GM12878 (cell line): ENCODE measurements at regions not wholly inside any gene's neighbourhood (a gene's known extent, or its start where the extent isn't known, plus 50 kb on each side); places are given as distances from the start of the nearest gene placed in this dataset.

ENCODE experiments used
- ATAC-seq: fragments of 200-7000 bp; cut with Tn5 transposase; 3 replicates; pipeline ENCODE4 v1.9.1; 2020; ENCODE audit warnings: mild to moderate bottlenecking, moderate library complexity
- BruUV-seq: library from RNA; stranded (reverse); fragments of 400-500 nt; replicated peaks from 2 replicates; lab custom pipeline; 2021; lab: Mats Ljungman, UMichigan
- CTCF ChIA-PET: fragments of 300-600 bp; sonication (Branson Sonifier 250); formaldehyde crosslinking; extraction: SDS; loops from one replicate; lab custom pipeline; 2021; ENCODE audit warnings: inconsistent platforms; lab: Yijun Ruan, JAX
- POLR2A ChIA-PET: fragments of 350-600 bp; formaldehyde crosslinking; extraction: SDS; loops from one replicate; lab custom pipeline; 2021; ENCODE audit warnings: inconsistent platforms; lab: Charles Lee
- RAD21 ChIA-PET: fragments of 300-600 bp; sonication (Branson Sonifier 250); formaldehyde crosslinking; loops from one replicate; lab custom pipeline; 2023; ENCODE audit warnings: antibody characterized with exemption; ENCODE audit not compliant: unreplicated experiment; lab: Charles Lee
- SMC1A ChIA-PET: fragments of 300-600 bp; sonication (Branson Sonifier 250); formaldehyde crosslinking; loops from one replicate; lab custom pipeline; 2023; ENCODE audit not compliant: unreplicated experiment, uncharacterized antibody; lab: Charles Lee
- DNase-seq: peaks from one replicate; pipeline ENCODE4 v3.0.0-alpha.2; 2011; ENCODE audit warnings: low read depth, low spot score
- FAIRE-seq: peaks from 3 replicates; lab custom pipeline; 2011; peaks lifted over from hg19 to GRCh38; lab: Jason Lieb, UNC
- H2AFZ ChIP-seq: 2 replicates; pipeline ENCODE4 v1.6.0; 2011; ENCODE audit warnings: low read depth, low read length, control low read depth; ENCODE audit not compliant: control insufficient read depth
- H3K27ac ChIP-seq: 2 replicates; pipeline ENCODE4 v1.5.1; 2011; ENCODE audit warnings: control low read depth; ENCODE audit not compliant: control insufficient read depth, insufficient read depth
- H3K27me3 ChIP-seq, 2 experiments: replicated peaks in 1 of 2; 2 replicates each; pipeline versions ENCODE4 v1.6.0 to v1.6.1; 2011; ENCODE audit warnings: low read length in 1 of 2; ENCODE audit not compliant: control insufficient read depth in 2 of 2, insufficient read depth in 2 of 2
- H3K36me3 ChIP-seq, 2 experiments: 2 replicates each; pipeline ENCODE4 v1.5.1; 2011; ENCODE audit warnings: low read length in 1 of 2; ENCODE audit not compliant: control insufficient read depth in 2 of 2, insufficient read depth in 2 of 2
- H3K4me1 ChIP-seq: 2 replicates; pipeline ENCODE4 v1.6.1; 2011; ENCODE audit warnings: mild to moderate bottlenecking, low read length, moderate library complexity, mixed read lengths; ENCODE audit not compliant: control insufficient read depth, insufficient read depth
- H3K4me2 ChIP-seq: 2 replicates; pipeline ENCODE4 v1.6.0; 2011; ENCODE audit warnings: control low read depth; ENCODE audit not compliant: control insufficient read depth, insufficient read depth
- H3K4me3 ChIP-seq: fragments of 200-600 bp; sonication (generic); 2 replicates; pipeline ENCODE4 v1.5.1; 2016
- H3K79me2 ChIP-seq: 2 replicates; pipeline ENCODE4 v1.6.0; 2011; ENCODE audit warnings: low read length; ENCODE audit not compliant: control insufficient read depth, insufficient read depth
- H3K9ac ChIP-seq: 2 replicates; pipeline ENCODE4 v1.8.0; 2011; ENCODE audit warnings: low read length, control low read depth, mixed read lengths; ENCODE audit not compliant: control insufficient read depth, insufficient read depth
- H3K9me3 ChIP-seq: replicated peaks from 3 replicates; pipeline ENCODE4 v1.5.1; 2011; ENCODE audit warnings: mild to moderate bottlenecking, low read length; ENCODE audit not compliant: control insufficient read depth, insufficient read depth
- H4K20me1 ChIP-seq: 2 replicates; pipeline ENCODE4 v1.6.0; 2011; ENCODE audit not compliant: control insufficient read depth, insufficient read depth
- BACH1 ChIP-seq: fragments of 450-650 bp; IDR thresholded peaks from 2 replicates; pipeline ENCODE4 v1.6.1; 2017; ENCODE audit warnings: mild to moderate bottlenecking, borderline replicate concordance
- BHLHE40 ChIP-seq, 2 experiments: fragments of 450-650 bp in 1 of 2; IDR thresholded peaks; 2 replicates each; pipeline ENCODE4 v1.6.1; 2011 to 2017; ENCODE audit warnings: low read depth in 2 of 2, borderline replicate concordance in 1 of 2, improper control_type of control experiment in 1 of 2, low read length in 1 of 2, mild to moderate bottlenecking in 1 of 2
- ESRRA ChIP-seq: IDR thresholded peaks from 2 replicates; pipeline ENCODE4 v1.6.1; 2012; ENCODE audit warnings: mild to moderate bottlenecking, low read length, improper control_type of control experiment
- KLF5 ChIP-seq: fragments of 450-650 bp; IDR thresholded peaks from 2 replicates; pipeline ENCODE4 v1.6.1; 2014; ENCODE audit warnings: mild to moderate bottlenecking; ENCODE audit not compliant: partially characterized antibody
- MEF2A ChIP-seq: IDR thresholded peaks from 2 replicates; pipeline ENCODE4 v1.6.1; 2011; ENCODE audit warnings: low read depth, mild to moderate bottlenecking, low read length, moderate library complexity; ENCODE audit not compliant: insufficient read depth
- MYC ChIP-seq: IDR thresholded peaks from 2 replicates; pipeline ENCODE4 v1.6.1; 2011; ENCODE audit warnings: mild to moderate bottlenecking, low read length, moderate library complexity, inconsistent platforms; ENCODE audit not compliant: insufficient read depth, insufficient replicate concordance, insufficient read length, severe bottlenecking
- NBN ChIP-seq: fragments of 450-650 bp; IDR thresholded peaks from 2 replicates; pipeline ENCODE4 v1.6.1; 2016
- NFYA ChIP-seq: IDR thresholded peaks from 2 replicates; pipeline ENCODE4 v1.6.1; 2011; ENCODE audit warnings: low read depth, mild to moderate bottlenecking, low read length, improper control_type of control experiment, borderline replicate concordance
- SP1 ChIP-seq: IDR thresholded peaks from one replicate; pipeline ENCODE4 v1.6.1; 2011; ENCODE audit warnings: low read depth, low read length
- SREBF1 ChIP-seq: IDR thresholded peaks from 2 replicates; pipeline ENCODE4 v1.6.1; 2012; ENCODE audit warnings: mild to moderate bottlenecking, low read length
- SRF ChIP-seq, 2 experiments: IDR thresholded peaks; 2 replicates each; pipeline ENCODE4 v1.6.1; 2011; ENCODE audit warnings: low read depth in 2 of 2, low read length in 2 of 2, mild to moderate bottlenecking in 1 of 2, moderate library complexity in 1 of 2
- SUZ12 ChIP-seq: fragments of 200-600 bp; sonication (generic); IDR thresholded peaks from one replicate; pipeline ENCODE4 v1.6.1; 2018; ENCODE audit warnings: antibody characterized with exemption, mild to moderate bottlenecking; ENCODE audit not compliant: unreplicated experiment
- USF1 ChIP-seq: IDR thresholded peaks from 2 replicates; pipeline ENCODE4 v1.6.1; 2011; ENCODE audit warnings: borderline replicate concordance, low read depth, mild to moderate bottlenecking, moderate library complexity, mixed read lengths, low read length; ENCODE audit not compliant: insufficient read depth; ENCODE audit errors: extremely low read length
- ZNF24 ChIP-seq: fragments of 450-650 bp; IDR thresholded peaks from 2 replicates; pipeline ENCODE4 v1.6.1; 2017; ENCODE audit warnings: antibody characterized with exemption, mild to moderate bottlenecking
- WGBS: methylation state at CpG from one replicate; pipeline ENCODE4 v1.1.6; 2016; ENCODE audit warnings: low lambda C conversion rate; ENCODE audit not compliant: insufficient replicate concordance, insufficient coverage; ENCODE audit errors: missing lambda C conversion rate; 5-methylcytosine and 5-hydroxymethylcytosine counted together
- in situ Hi-C: fragments of 300-500 bp; cut with MboI; formaldehyde crosslinking; loops from 9 replicates; pipeline ENCODE4 v1.14.3; 2018; ENCODE audit warnings: mixed read lengths
- intact Hi-C: fragments of 100-400 bp; cut with micrococcal nuclease; formaldehyde crosslinking; loops from one replicate; pipeline ENCODE4 v1.14.2; 2022; ENCODE audit not compliant: unreplicated experiment

GRCh38 chr3:38985581-38985980 is 66.2 kb downstream of the SCN11A start:
- in situ Hi-C loops (no loop called here), intact Hi-C loops (no loop called here)
- TF ChIP-seq MYC (no peak), SUZ12 (no peak)
- ChIA-PET SMC1A (interaction anchor here (1.3 kb wide), 1 partner anchor 339 kb away, joined by 3 read pairs; no protein-coding TSS in a partner anchor), CTCF (interaction anchor here (0.5 to 1.3 kb wide), 5 partner anchors 14 to 867 kb away, joined by 3 to 7 read pairs (median 3); no protein-coding TSS in a partner anchor), RAD21 (interaction anchor here (1.6 kb wide), 1 partner anchor 14 kb away, joined by 4 read pairs; no protein-coding TSS in a partner anchor), POLR2A (interaction anchor here (0.5 to 0.6 kb wide), 3 partner anchors 41 to 505 kb away, joined by 3 to 4 read pairs (median 3); no protein-coding TSS in a partner anchor)
- FAIRE-seq (no peak), DNase-seq (no peak), ATAC-seq (no peak)
- Histone ChIP-seq H3K9ac (no peak overlapping the region), H3K9me3 (no peaks in the 10 kb centered on the region), H3K4me3 (no peak overlapping the region), H3K4me2 (no peak overlapping the region), H3K79me2 (no peaks in the 10 kb centered on the region), H2AFZ (no peak overlapping the region), H4K20me1 (no peaks in the 10 kb centered on the region), H3K4me1 (no peaks in the 10 kb centered on the region), H3K27me3 (peaks cover 0 to 3% of the 10 kb centered on the region in 2 experiments; a peak in 3 of 4 replicates), H3K27ac (no peak overlapping the region), H3K36me3 (no peaks in the 10 kb centered on the region)
- no TSS peak for BruUV-seq

GRCh38 chr3:38984731-38985130 is 67.0 kb downstream of the SCN11A start:
- Histone ChIP-seq H3K36me3 (no peaks in the 10 kb centered on the region), H3K79me2 (no peaks in the 10 kb centered on the region), H3K27ac (no peak overlapping the region), H3K4me1 (no peaks in the 10 kb centered on the region), H3K9ac (no peak overlapping the region), H3K9me3 (no peaks in the 10 kb centered on the region), H2AFZ (no peak overlapping the region), H3K4me3 (no peak overlapping the region), H3K4me2 (no peak overlapping the region)
- DNase-seq (no peak), FAIRE-seq (no peak), ATAC-seq (no peak)
- in situ Hi-C loops = no loop called here
- whole genome bisulfite sequencing = 41% methylated on average over 7 of the region's 7 CpGs
- CTCF ChIA-PET = interaction anchor here (1.3 to 1.6 kb wide), 3 partner anchors 12 to 75 kb away, joined by 3 to 7 read pairs (median 6); no protein-coding TSS in a partner anchor
- POLR2A ChIA-PET = interaction anchor here (0.5 to 0.6 kb wide), 3 partner anchors 57 to 1300 kb away, joined by 3 to 4 read pairs (median 3); no protein-coding TSS in a partner anchor
- intact Hi-C loops = no loop called here
- no TSS peak for BruUV-seq
- SMC1A ChIA-PET = interaction anchor here (0.8 kb wide), 1 partner anchor 10 kb away, joined by 3 read pairs; no protein-coding TSS in a partner anchor
- RAD21 ChIA-PET = interaction anchor here (1.6 kb wide), 1 partner anchor 15 kb away, joined by 4 read pairs; no protein-coding TSS in a partner anchor
- TF ChIP-seq NBN (no peak), USF1 (no peak), BHLHE40 (IDR thresholded peaks at IDR 0.05; ENCODE audit: borderline replicate concordance in 1 of 2, low read depth in 2 of 2, low read length in 1 of 2) (no peak), MEF2A (no peak), ZNF24 (no peak), SRF (IDR thresholded peaks at IDR 0.05; ENCODE audit: low read depth in 2 of 2, low read length in 2 of 2) (no peak), NFYA (no peak), SP1 (no peak), BACH1 (no peak), KLF5 (no peak), ESRRA (no peak), SREBF1 (no peak)
- TF ChIP-seq, all 136 proteins: peak for 0
- Histone ChIP-seq H4K20me1 (no peaks in the 10 kb centered on the region), H3K27me3 (no peaks in the 10 kb centered on the region; a peak in 3 of 4 replicates)
